Neural progenitor cell (in vitro differentiated cells): ENCODE measurements at regions not wholly inside any gene's neighbourhood (a gene's known extent, or its start where the extent isn't known, plus 50 kb on each side); places are given as distances from the start of the nearest gene placed in this dataset.

Source experiments
- DNase-seq: peaks from one replicate; pipeline ENCODE4 v3.0.0-alpha.2; 2016; ENCODE audit warnings: low spot score
- H2AFZ ChIP-seq: fragments of 200-600 bp; sonication (generic); replicated peaks from 2 replicates; pipeline ENCODE4 v1.6.1; 2016; ENCODE audit warnings: antibody characterized with exemption
- H3F3A ChIP-seq: fragments of 200-600 bp; sonication (generic); 2 replicates; pipeline ENCODE4 v1.6.1; 2016; ENCODE audit warnings: antibody characterized with exemption, low read depth
- H3K27ac ChIP-seq: fragments of 200-600 bp; sonication (generic); 2 replicates; pipeline ENCODE4 v1.5.1; 2016; ENCODE audit warnings: mild to moderate bottlenecking
- H3K27me3 ChIP-seq: fragments of 200-600 bp; sonication (generic); 2 replicates; pipeline ENCODE4 v1.6.1; 2016; ENCODE audit warnings: mild to moderate bottlenecking, moderate library complexity
- H3K36me3 ChIP-seq: fragments of 200-600 bp; sonication (generic); 2 replicates; pipeline ENCODE4 v1.5.1; 2016
- H3K4me1 ChIP-seq: fragments of 200-600 bp; sonication (generic); 2 replicates; pipeline ENCODE4 v1.6.1; 2016; ENCODE audit warnings: mixed run types
- H3K4me2 ChIP-seq: fragments of 200-600 bp; sonication (generic); 2 replicates; pipeline ENCODE4 v1.6.1; 2016
- H3K4me3 ChIP-seq: fragments of 200-600 bp; sonication (generic); 2 replicates; pipeline ENCODE4 v1.5.1; 2016
- H3K79me2 ChIP-seq: fragments of 200-600 bp; sonication (generic); 2 replicates; pipeline ENCODE4 v1.6.1; 2016; ENCODE audit warnings: low read depth
- H3K9ac ChIP-seq: fragments of 200-600 bp; sonication (generic); 2 replicates; pipeline ENCODE4 v1.6.1; 2016
- H3K9me3 ChIP-seq: fragments of 200-600 bp; sonication (generic); 2 replicates; pipeline ENCODE4 v1.5.1; 2016; ENCODE audit warnings: low read depth
- H4K20me1 ChIP-seq: fragments of 200-600 bp; sonication (generic); 2 replicates; pipeline ENCODE4 v1.6.1; 2016; ENCODE audit warnings: low read depth
- H3K27ac Mint-ChIP-seq: 3 replicates; pipeline ENCODE4 v1.8.0; 2021; ENCODE audit warnings: mixed read lengths
- H3K27me3 Mint-ChIP-seq: 2 replicates; pipeline ENCODE4 v1.8.0; 2022; ENCODE audit warnings: low read depth, mild to moderate bottlenecking, inconsistent platforms, moderate library complexity, mixed read lengths; ENCODE audit not compliant: insufficient read depth
- H3K36me3 Mint-ChIP-seq: 3 replicates; pipeline ENCODE4 v1.8.0; 2021; ENCODE audit warnings: mixed read lengths
- H3K4me1 Mint-ChIP-seq: 3 replicates; pipeline ENCODE4 v1.8.0; 2021; ENCODE audit warnings: mixed read lengths
- H3K4me3 Mint-ChIP-seq: 3 replicates; pipeline ENCODE4 v1.8.0; 2021; ENCODE audit warnings: mild to moderate bottlenecking, moderate library complexity, mixed read lengths
- H3K9me3 Mint-ChIP-seq: 3 replicates; pipeline ENCODE4 v1.8.0; 2020; ENCODE audit warnings: mixed read lengths
- EZH2 ChIP-seq: fragments of 200-600 bp; sonication (generic); IDR thresholded peaks from 2 replicates; pipeline ENCODE4 v1.6.1; 2017; ENCODE audit warnings: antibody characterized with exemption, mild to moderate bottlenecking, moderate library complexity
- EZH2phosphoT487 ChIP-seq: fragments of 200-600 bp; sonication (generic); IDR thresholded peaks from 2 replicates; pipeline ENCODE4 v1.6.1; 2017; ENCODE audit warnings: antibody characterized with exemption
- TF ChIP-seq, protein P1 (sequence below): fragments of 200-600 bp; sonication (generic); IDR thresholded peaks from 2 replicates; pipeline ENCODE4 v1.5.1; 2017; ENCODE audit warnings: antibody characterized with exemption, mild to moderate bottlenecking

- Histone ChIP-seq H2AFZ (no peak overlapping the region), H3K4me3 (no peak overlapping the region), H3K9ac (no peak overlapping the region), H3K4me1 (peaks cover 14% of the 10 kb centered on the region), H3K27me3 (no peaks in the 10 kb centered on the region), H3K79me2 (no peaks in the 10 kb centered on the region), H3K36me3 (no peaks in the 10 kb centered on the region), H3K9me3 (no peaks in the 10 kb centered on the region), H4K20me1 (peaks cover 3% of the 10 kb centered on the region), H3K4me2 (no peak overlapping the region), H3F3A (peaks cover 6% of the 10 kb centered on the region), H3K27ac (no peak overlapping the region)
- H3K4me3 Mint-ChIP-seq: no peak overlapping the region
- TF ChIP-seq, protein P1, sequence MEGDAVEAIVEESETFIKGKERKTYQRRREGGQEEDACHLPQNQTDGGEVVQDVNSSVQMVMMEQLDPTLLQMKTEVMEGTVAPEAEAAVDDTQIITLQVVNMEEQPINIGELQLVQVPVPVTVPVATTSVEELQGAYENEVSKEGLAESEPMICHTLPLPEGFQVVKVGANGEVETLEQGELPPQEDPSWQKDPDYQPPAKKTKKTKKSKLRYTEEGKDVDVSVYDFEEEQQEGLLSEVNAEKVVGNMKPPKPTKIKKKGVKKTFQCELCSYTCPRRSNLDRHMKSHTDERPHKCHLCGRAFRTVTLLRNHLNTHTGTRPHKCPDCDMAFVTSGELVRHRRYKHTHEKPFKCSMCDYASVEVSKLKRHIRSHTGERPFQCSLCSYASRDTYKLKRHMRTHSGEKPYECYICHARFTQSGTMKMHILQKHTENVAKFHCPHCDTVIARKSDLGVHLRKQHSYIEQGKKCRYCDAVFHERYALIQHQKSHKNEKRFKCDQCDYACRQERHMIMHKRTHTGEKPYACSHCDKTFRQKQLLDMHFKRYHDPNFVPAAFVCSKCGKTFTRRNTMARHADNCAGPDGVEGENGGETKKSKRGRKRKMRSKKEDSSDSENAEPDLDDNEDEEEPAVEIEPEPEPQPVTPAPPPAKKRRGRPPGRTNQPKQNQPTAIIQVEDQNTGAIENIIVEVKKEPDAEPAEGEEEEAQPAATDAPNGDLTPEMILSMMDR: no peak
- TF ChIP-seq EZH2: no peak
- TF ChIP-seq EZH2phosphoT487: no peak
- H3K27ac Mint-ChIP-seq: no peak overlapping the region
- no peaks in the 10 kb centered on the region for H3K36me3 Mint-ChIP-seq
- H3K4me1 Mint-ChIP-seq: peaks cover 16% of the 10 kb centered on the region
- peaks cover 5% of the 10 kb centered on the region for H3K27me3 Mint-ChIP-seq
- no peak for DNase-seq
- H3K9me3 Mint-ChIP-seq: no peaks in the 10 kb centered on the region
Measured at GRCh38 chr11:21924262-21924661, 268.6 kb upstream of the ANO5 start.

DNA sequence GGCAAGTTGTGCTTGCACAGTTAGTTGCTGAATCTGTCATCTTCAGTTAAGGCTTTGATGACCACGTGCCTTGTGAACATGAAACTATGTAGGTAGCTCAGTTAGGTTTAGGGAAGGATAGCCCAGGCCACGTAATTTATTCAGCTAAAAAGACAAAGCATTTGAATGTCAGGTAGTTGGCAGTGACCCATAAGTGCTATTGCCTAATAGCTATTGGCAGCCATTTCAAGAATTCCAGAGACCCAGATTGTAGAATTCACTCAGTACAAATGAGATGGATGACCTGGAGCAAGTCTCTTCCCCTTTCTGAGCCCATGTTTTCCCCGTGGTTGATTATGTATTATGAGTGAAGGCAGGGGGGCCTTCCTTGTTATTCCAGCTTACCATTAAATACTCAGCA, 265.3 kb upstream of the ANO5 start:
- Mint-ChIP-seq H3K27me3 (peaks cover under 1% of the 10 kb centered on the region), H3K4me3 (no peak overlapping the region), H3K36me3 (no peaks in the 10 kb centered on the region), H3K4me1 (no peaks in the 10 kb centered on the region), H3K27ac (no peak overlapping the region), H3K9me3 (no peaks in the 10 kb centered on the region)
- no peak for DNase-seq
- Histone ChIP-seq H3K27ac (no peak overlapping the region), H3F3A (no peaks in the 10 kb centered on the region), H3K36me3 (no peaks in the 10 kb centered on the region), H3K4me3 (no peak overlapping the region), H3K4me2 (no peak overlapping the region), H3K27me3 (no peaks in the 10 kb centered on the region), H3K4me1 (no peaks in the 10 kb centered on the region), H3K9me3 (no peaks in the 10 kb centered on the region), H2AFZ (no peak overlapping the region), H3K79me2 (no peaks in the 10 kb centered on the region), H4K20me1 (no peaks in the 10 kb centered on the region), H3K9ac (no peak overlapping the region)
- TF ChIP-seq EZH2phosphoT487 (no peak), EZH2 (no peak)
- TF ChIP-seq, protein P1: no peak

DNA sequence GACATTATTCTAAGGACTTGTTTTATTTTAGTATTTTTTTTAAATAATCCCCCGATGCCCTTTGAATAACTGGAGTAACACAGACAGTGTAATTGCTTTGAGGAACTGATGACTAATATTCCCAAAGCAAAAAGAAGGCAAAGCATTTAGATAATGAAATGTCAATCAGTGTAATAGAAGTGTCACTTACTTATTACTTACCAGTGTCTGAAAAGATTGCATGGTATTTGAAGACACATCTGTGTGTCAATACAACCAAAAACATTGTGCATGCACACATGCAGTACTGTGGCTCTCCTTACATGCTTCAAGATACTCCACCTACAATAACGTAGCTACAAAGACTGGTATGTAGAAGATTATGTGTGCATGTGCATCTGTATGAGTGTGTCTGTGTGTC, 264.0 kb upstream of the ANO5 start:
- Histone ChIP-seq H3K79me2 (no peaks in the 10 kb centered on the region), H3K4me3 (no peak overlapping the region), H4K20me1 (no peaks in the 10 kb centered on the region), H3K4me2 (no peak overlapping the region), H3K36me3 (no peaks in the 10 kb centered on the region), H3K4me1 (no peaks in the 10 kb centered on the region), H3F3A (no peaks in the 10 kb centered on the region), H3K27me3 (no peaks in the 10 kb centered on the region), H3K9me3 (no peaks in the 10 kb centered on the region), H2AFZ (no peak overlapping the region), H3K27ac (no peak overlapping the region), H3K9ac (no peak overlapping the region)
- DNase-seq: no peak
- Mint-ChIP-seq H3K27me3 (no peaks in the 10 kb centered on the region), H3K4me1 (no peaks in the 10 kb centered on the region), H3K36me3 (no peaks in the 10 kb centered on the region), H3K27ac (no peak overlapping the region), H3K4me3 (no peak overlapping the region), H3K9me3 (no peaks in the 10 kb centered on the region)
- TF ChIP-seq EZH2: no peak
- TF ChIP-seq, protein P1: no peak
- no peak for TF ChIP-seq EZH2phosphoT487

GRCh38 chr11:21930408-21930807, 262.5 kb upstream of the ANO5 start:
- H2AFZ ChIP-seq: no peak overlapping the region
- no peaks in the 10 kb centered on the region for H3K79me2 ChIP-seq
- H3K27ac ChIP-seq: no peak overlapping the region
- H3K9me3 Mint-ChIP-seq: no peaks in the 10 kb centered on the region
- no peaks in the 10 kb centered on the region for H3F3A ChIP-seq
- H3K4me1 ChIP-seq: no peaks in the 10 kb centered on the region
- no peaks in the 10 kb centered on the region for H3K27me3 ChIP-seq
- H3K9ac ChIP-seq: no peak overlapping the region
- no peak for DNase-seq
- H3K36me3 Mint-ChIP-seq: no peaks in the 10 kb centered on the region
- H3K27me3 Mint-ChIP-seq: no peaks in the 10 kb centered on the region
- no peak overlapping the region for H3K27ac Mint-ChIP-seq
- H3K4me1 Mint-ChIP-seq: no peaks in the 10 kb centered on the region
- no peaks in the 10 kb centered on the region for H3K36me3 ChIP-seq
- H3K4me3 ChIP-seq: no peak overlapping the region
- no peak overlapping the region for H3K4me3 Mint-ChIP-seq
- no peaks in the 10 kb centered on the region for H3K9me3 ChIP-seq
- no peak overlapping the region for H3K4me2 ChIP-seq
- TF ChIP-seq EZH2: no peak
- TF ChIP-seq, protein P1: no peak
- H4K20me1 ChIP-seq: no peaks in the 10 kb centered on the region
